Mucosa of rectum (tissue), 2 donors: ENCODE measurements at regions not wholly inside any gene's neighbourhood (a gene's known extent, or its start where the extent isn't known, plus 50 kb on each side); places are given as distances from the start of the nearest gene placed in this dataset.

Source experiments
- H3K27ac ChIP-seq, 2 donors: one replicate each; pipeline ENCODE4 v1.7.0; 2013; ENCODE audit warnings: inconsistent platforms in 2 of 2, low read depth in 2 of 2, low read length in 2 of 2
- H3K27me3 ChIP-seq, 2 donors: one replicate each; pipeline ENCODE4 v1.7.0; 2013; ENCODE audit warnings: low read length in 2 of 2; ENCODE audit not compliant: control insufficient read depth in 2 of 2, insufficient read depth in 2 of 2
- H3K36me3 ChIP-seq, 2 donors: one replicate each; pipeline ENCODE4 v1.7.0; 2013; ENCODE audit warnings: low read length in 2 of 2; ENCODE audit not compliant: control insufficient read depth in 2 of 2, insufficient read depth in 2 of 2
- H3K4me1 ChIP-seq, 2 donors: one replicate each; pipeline ENCODE4 v1.7.0; 2013; ENCODE audit warnings: low read length in 2 of 2, mild to moderate bottlenecking in 1 of 2; ENCODE audit not compliant: control insufficient read depth in 2 of 2, insufficient read depth in 2 of 2
- H3K4me3 ChIP-seq, 2 donors: one replicate each; pipeline ENCODE4 v1.7.0; 2013; ENCODE audit warnings: low read length in 2 of 2
- H3K9ac ChIP-seq, 2 donors: one replicate each; pipeline ENCODE4 v1.7.0; 2013; ENCODE audit warnings: low read length in 2 of 2, low read depth in 1 of 2, mild to moderate bottlenecking in 1 of 2
- H3K9me3 ChIP-seq, 2 donors: one replicate each; pipeline ENCODE4 v1.7.0; 2013; ENCODE audit warnings: low read length in 2 of 2; ENCODE audit not compliant: control insufficient read depth in 2 of 2
- donor health status: healthy.
- donor health status: Normal muscosa, but diverticular disease.

DNA sequence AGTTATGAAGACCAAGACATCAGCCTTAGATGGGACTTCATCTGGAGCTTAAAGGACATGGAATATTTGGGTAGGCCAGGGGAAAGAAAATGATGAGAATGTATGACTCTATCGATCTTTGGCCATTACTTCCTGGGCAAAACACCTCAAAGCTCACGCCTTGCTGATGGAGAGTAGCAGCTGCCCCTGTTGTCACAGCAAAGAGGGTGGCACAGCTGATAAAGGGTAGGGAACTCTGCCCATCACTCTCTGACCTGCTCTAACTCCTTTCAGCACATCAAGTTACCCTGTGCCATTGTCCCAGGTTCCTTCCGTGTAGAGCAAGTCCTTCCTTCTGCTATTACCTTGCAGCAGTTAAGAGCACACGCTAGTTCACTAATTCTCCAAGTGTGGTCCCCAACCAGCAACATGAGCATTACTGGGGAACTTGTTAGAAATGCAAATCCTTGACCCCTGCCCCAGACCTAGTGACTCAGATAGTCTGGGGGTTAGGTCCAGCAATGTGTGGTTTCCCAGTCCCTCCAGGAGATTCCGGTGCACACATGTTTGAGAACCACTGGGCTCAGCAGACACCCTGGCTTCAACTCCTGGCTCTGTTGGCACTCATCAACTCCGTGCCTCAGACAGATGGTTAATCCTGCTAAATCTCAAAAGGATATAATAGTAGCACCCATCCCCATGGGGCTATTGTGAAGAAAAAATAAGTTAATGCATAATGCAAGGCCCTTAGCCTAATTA lies 93.7 kb upstream of the EEA1 start:
- peaks cover 26 to 38% of the 10 kb centered on the region in 2 donors for H3K4me1 ChIP-seq

DNA sequence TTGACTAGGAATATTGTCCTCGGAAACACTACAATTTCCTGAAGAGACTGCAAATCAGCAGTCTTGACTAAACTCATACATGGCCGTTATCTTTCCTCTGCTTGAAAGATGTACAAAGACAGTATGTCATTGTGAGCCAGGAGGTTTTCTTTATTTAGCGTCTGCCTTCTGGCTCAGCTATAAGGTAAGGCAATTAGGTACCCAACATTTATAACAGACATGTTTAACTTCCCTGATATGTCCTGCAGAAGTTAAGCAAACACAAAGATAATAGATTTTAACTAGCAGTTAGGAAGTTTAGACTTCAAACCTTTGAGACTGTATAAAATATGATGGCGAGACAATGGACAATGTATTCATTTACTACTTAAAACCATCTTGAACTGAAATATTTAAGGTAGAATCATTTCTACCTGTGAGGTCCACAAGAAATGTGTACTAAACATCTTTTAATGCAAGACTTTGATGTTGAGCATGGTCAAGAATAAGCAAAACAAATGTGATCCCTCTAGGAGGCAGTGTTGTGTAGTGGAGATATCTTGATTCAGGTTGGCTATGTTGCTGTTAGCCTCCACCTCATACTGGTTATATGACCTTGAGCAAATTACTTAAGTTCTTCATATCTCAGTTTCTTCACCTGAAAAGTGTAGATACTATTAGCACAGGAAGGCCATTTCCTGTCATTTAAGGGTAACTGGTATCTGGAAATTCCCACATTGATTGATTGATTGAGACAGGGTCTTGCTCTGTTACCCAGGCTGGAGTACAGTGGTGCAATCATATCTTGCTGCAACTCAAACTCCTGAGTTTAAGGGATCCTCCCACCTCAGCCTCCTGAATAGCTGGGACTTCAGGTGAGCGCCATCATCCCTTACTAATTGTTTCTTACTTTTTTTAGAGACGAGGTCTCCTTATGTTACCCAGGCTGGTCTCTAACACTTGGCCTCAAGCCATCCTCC lies 96.3 kb upstream of the EEA1 start:
- Histone ChIP-seq H3K36me3 (no peaks in the 10 kb centered on the region), H3K9me3 (no peaks in the 10 kb centered on the region), H3K27me3 (no peaks in the 10 kb centered on the region), H3K9ac (no peak overlapping the region), H3K4me3 (no peak overlapping the region), H3K27ac (no peak overlapping the region), H3K4me1 (peaks cover 8 to 15% of the 10 kb centered on the region in 2 donors)

More for the DNA sequence above, 93.7 kb upstream of the EEA1 start:
- Histone ChIP-seq H3K36me3 (no peaks in the 10 kb centered on the region), H3K9ac (no peak overlapping the region), H3K4me3 (no peak overlapping the region), H3K27me3 (no peaks in the 10 kb centered on the region), H3K9me3 (no peaks in the 10 kb centered on the region), H3K27ac (no peak overlapping the region)

DNA sequence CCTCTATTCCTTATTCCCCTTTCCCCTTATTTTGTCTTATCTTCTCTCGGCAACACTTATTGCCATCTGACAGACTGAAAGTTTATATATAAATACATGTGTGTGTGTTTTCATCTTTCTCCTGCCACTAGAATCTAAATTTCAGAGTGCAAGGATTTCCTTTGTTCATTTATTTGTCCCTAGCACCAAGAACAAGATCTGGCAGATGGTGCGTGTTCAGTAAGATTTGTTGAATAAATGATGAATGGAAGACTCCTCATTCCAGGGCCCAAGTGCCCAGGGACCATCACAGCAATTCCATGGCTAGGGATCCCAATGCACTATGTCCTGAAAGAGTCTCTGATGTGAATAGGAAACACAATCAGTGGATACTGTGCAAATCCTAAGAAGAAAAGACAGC lies 97.9 kb upstream of the EEA1 start:
- no peaks in the 10 kb centered on the region for H3K36me3 ChIP-seq
- H3K9me3 ChIP-seq, result no peaks in the 10 kb centered on the region
- H3K27ac ChIP-seq, result no peak overlapping the region
- H3K4me3 ChIP-seq, result no peak overlapping the region
- H3K27me3 ChIP-seq, result no peaks in the 10 kb centered on the region
- H3K9ac ChIP-seq, result no peak overlapping the region
- H3K4me1 ChIP-seq, result peaks cover 0 to 4% of the 10 kb centered on the region in 2 donors

DNA sequence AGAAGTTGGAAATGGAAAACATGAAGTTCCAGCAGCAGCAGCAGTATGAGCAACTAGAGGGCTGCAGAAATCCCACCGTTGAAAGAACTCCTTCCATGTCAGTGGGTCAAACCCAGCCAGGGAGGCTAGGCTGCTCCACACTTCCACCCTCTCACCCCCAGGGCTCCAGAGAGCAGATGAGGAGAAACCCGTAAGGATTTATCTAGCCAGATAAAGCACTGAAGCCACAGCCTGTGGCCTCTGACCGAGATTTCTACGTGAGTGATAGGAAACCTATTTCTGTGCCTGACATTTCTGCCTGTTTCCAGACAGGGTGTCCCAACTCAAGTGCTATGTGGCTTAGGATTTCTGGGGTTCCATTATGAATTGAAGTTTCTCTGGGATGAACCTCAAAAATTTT lies 100.0 kb upstream of the EEA1 start:
- Histone ChIP-seq H3K9ac (no peak overlapping the region), H3K36me3 (no peaks in the 10 kb centered on the region), H3K9me3 (no peaks in the 10 kb centered on the region), H3K4me1 (peaks cover 0 to 4% of the 10 kb centered on the region in 2 donors), H3K4me3 (no peak overlapping the region), H3K27me3 (no peaks in the 10 kb centered on the region), H3K27ac (no peak overlapping the region)

DNA sequence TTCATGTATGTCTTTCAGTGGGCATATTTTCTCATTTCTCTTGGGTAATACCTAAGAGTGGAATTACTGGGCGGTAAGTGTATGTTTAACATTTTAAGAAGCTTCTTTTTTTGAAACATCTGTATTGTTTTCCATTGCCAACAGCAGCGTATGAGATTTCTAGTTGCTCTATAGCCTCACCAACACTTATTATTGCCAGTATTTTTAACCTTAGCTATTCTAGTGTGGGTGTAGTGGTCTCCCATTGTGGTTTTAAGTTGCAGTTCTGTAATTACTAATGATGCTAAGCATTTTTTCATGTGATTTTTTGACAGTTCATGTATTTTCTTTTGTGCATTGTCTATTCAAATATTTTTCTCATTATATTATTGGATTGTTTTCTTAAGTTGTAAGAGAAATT lies 101.9 kb upstream of the EEA1 start:
- H3K4me3 ChIP-seq, result no peak overlapping the region
- H3K27me3 ChIP-seq, result no peaks in the 10 kb centered on the region
- no peak overlapping the region for H3K9ac ChIP-seq
- no peak overlapping the region for H3K27ac ChIP-seq
- H3K4me1 ChIP-seq, result no peaks in the 10 kb centered on the region
- H3K9me3 ChIP-seq, result no peaks in the 10 kb centered on the region
- no peaks in the 10 kb centered on the region for H3K36me3 ChIP-seq

DNA sequence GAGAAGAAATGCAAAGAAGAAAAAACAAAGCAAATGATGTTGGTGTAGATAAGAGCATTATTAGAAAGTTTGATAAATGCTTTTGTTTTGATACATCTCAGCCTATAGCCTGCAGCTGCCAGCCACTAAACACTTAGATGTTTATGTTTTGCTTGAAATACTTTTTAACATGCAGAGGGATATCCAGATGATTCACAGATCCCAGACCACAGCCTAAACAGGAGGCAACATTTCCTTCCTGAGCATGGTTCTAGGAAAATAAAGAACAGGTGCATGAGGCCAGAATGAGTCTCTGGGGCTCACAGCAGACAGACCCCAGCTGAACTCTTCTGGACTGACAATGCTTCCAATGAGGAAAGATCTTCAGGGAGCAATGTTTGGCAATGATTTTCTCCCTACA lies 103.7 kb upstream of the EEA1 start:
- Histone ChIP-seq H3K36me3 (no peaks in the 10 kb centered on the region), H3K27ac (no peak overlapping the region), H3K9ac (no peak overlapping the region), H3K9me3 (no peaks in the 10 kb centered on the region), H3K27me3 (no peaks in the 10 kb centered on the region), H3K4me1 (no peaks in the 10 kb centered on the region), H3K4me3 (no peak overlapping the region)

DNA sequence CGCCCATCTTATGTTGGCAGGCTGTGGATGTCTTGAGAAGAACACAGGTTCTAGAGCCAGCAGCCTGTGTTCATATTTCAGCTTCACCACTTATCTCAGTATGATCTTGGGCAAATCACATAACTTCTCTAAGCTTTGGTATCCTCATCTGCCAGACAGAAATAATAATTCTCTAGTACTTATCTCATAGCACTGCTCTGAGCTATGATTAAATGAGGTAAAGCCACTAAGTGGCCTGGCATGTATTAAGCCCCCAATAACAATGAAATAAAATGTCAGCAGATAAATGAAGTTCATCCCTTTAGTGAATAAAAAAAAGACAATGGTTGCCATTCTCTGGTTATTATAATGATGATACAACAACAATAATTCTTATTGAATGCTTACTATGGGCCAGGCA lies 104.9 kb upstream of the EEA1 start:
- Histone ChIP-seq H3K9me3 (no peaks in the 10 kb centered on the region), H3K27ac (no peak overlapping the region), H3K4me1 (no peaks in the 10 kb centered on the region), H3K36me3 (no peaks in the 10 kb centered on the region), H3K4me3 (no peak overlapping the region), H3K9ac (no peak overlapping the region), H3K27me3 (no peaks in the 10 kb centered on the region)

DNA sequence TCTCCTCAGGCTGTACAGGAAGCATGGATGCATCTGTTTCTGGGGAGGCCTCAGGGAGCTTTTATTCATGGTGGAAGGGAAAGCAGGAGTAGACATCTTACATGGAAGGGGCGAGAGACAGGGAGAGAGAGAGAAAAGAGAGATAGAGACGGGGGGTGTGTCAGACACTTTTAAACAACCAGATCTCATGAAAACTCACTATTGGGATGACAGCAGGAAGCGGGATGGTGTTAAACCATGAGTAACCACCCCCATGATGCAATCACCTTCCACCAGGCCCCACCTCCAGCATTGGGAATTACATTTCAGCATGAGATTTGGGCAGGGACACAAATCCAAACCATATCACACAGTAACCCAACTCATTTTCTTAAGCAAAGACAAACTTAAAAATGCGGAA lies 110.0 kb upstream of the EEA1 start:
- Histone ChIP-seq H3K9ac (no peak overlapping the region), H3K4me3 (no peak overlapping the region), H3K27me3 (no peaks in the 10 kb centered on the region), H3K27ac (no peak overlapping the region), H3K9me3 (no peaks in the 10 kb centered on the region), H3K36me3 (no peaks in the 10 kb centered on the region), H3K4me1 (peaks cover 3 to 9% of the 10 kb centered on the region in 2 donors)

DNA sequence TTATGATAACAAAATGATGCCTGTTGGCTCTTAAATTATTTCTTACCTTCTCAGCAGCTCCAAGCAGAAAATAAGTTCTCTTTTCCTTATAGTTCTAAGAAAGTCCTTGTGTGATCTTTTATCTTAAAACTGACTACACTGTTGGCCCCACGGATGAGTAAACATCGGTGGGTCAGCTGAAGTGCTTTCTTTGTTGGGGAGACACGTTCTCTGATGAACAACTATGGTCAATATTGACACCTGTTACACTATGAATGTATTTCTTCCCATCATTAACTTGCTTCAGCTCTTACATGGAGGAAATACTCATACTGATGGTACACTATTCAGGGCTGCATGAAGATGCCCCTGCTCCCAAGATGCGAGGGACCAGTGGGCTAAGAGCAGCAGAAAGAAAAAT lies 110.8 kb upstream of the EEA1 start:
- Histone ChIP-seq H3K27ac (no peak overlapping the region), H3K4me1 (peaks cover 3 to 9% of the 10 kb centered on the region in 2 donors), H3K36me3 (no peaks in the 10 kb centered on the region), H3K27me3 (no peaks in the 10 kb centered on the region), H3K9me3 (no peaks in the 10 kb centered on the region), H3K4me3 (no peak overlapping the region), H3K9ac (no peak overlapping the region)

DNA sequence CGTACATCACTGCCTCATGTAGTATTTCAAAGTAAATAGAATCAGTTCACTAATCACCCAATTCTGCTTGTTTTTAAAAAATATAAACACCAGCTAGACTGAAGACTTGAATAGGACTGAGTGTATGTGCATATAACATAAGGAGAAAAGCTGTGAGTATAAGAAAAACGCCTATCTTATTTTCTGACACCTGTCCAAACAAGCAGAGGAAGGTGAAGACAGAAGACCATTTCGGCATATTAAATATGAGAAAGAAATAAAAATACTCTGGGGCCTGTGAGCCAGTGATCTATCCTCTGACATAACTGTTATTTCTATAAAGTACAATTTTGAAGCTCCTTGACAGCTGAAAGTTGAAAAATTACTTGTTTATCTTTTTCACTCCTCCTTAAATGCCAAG lies 111.3 kb upstream of the EEA1 start:
- Histone ChIP-seq H3K36me3 (no peaks in the 10 kb centered on the region), H3K27ac (no peak overlapping the region), H3K27me3 (no peaks in the 10 kb centered on the region), H3K4me3 (no peak overlapping the region), H3K9ac (no peak overlapping the region), H3K4me1 (peaks cover 3 to 9% of the 10 kb centered on the region in 2 donors), H3K9me3 (no peaks in the 10 kb centered on the region)
